Endodermal cell (in vitro differentiated cells): ENCODE measurements at regions not wholly inside any gene's neighbourhood (a gene's known extent, or its start where the extent isn't known, plus 50 kb on each side); places are given as distances from the start of the nearest gene placed in this dataset.

ENCODE experiments used
- DNase-seq: peaks from one replicate; pipeline ENCODE4 v3.0.0-alpha.2; 2017
- H3K27ac ChIP-seq: 2 replicates; pipeline ENCODE4 v1.5.1; 2013; ENCODE audit warnings: mild to moderate bottlenecking, low read depth, low read length, moderate library complexity
- H3K27me3 ChIP-seq: 2 replicates; pipeline ENCODE4 v1.6.1; 2013; ENCODE audit warnings: mild to moderate bottlenecking, low read length, moderate library complexity; ENCODE audit not compliant: insufficient read depth, control insufficient read depth, poor library complexity, severe bottlenecking
- H3K36me3 ChIP-seq: 2 replicates; pipeline ENCODE4 v1.7.0; 2013; ENCODE audit warnings: mild to moderate bottlenecking, low read length, moderate library complexity; ENCODE audit not compliant: control insufficient read depth, insufficient read depth
- H3K4me1 ChIP-seq: one replicate; pipeline ENCODE4 v1.7.0; 2013; ENCODE audit warnings: low read length; ENCODE audit not compliant: control insufficient read depth, insufficient read depth
- H3K4me3 ChIP-seq: 2 replicates; pipeline ENCODE4 v1.5.1; 2013; ENCODE audit warnings: mild to moderate bottlenecking, low read length, moderate library complexity
- H3K9ac ChIP-seq: 2 replicates; pipeline ENCODE4 v1.6.1; 2013; ENCODE audit warnings: mild to moderate bottlenecking, low read length, moderate library complexity; ENCODE audit not compliant: poor library complexity, severe bottlenecking; ENCODE audit errors: extremely low read depth
- H3K9me3 ChIP-seq: 2 replicates; pipeline ENCODE4 v1.6.1; 2013; ENCODE audit warnings: mild to moderate bottlenecking, low read length, moderate library complexity; ENCODE audit not compliant: control insufficient read depth
- H3K27ac Mint-ChIP-seq: 2 replicates; pipeline ENCODE4 v1.8.0; 2020; ENCODE audit warnings: mixed read lengths
- H3K27me3 Mint-ChIP-seq: 2 replicates; pipeline ENCODE4 v1.8.0; 2021; ENCODE audit warnings: mild to moderate bottlenecking, mixed read lengths; ENCODE audit not compliant: insufficient read depth
- H3K36me3 Mint-ChIP-seq: 2 replicates; pipeline ENCODE4 v1.8.0; 2020; ENCODE audit warnings: low read depth, mixed read lengths
- H3K4me1 Mint-ChIP-seq: 2 replicates; pipeline ENCODE4 v1.8.0; 2020; ENCODE audit warnings: mixed read lengths
- H3K4me3 Mint-ChIP-seq: 2 replicates; pipeline ENCODE4 v1.8.0; 2020; ENCODE audit warnings: mild to moderate bottlenecking, moderate library complexity, mixed read lengths
- H3K9me3 Mint-ChIP-seq: 2 replicates; pipeline ENCODE4 v1.8.0; 2020; ENCODE audit warnings: mild to moderate bottlenecking, mixed read lengths
- CTCF ChIP-seq: fragments of 200-600 bp; sonication (generic); conservative IDR thresholded peaks from 2 replicates; pipeline ENCODE4 v1.5.0; 2021; ENCODE audit warnings: antibody characterized with exemption, mild to moderate bottlenecking
- WGBS, 2 experiments: methylation state at CpG; one replicate each; pipeline versions ENCODE4 v1.1.5 to v1.1.7; 2013; ENCODE audit warnings: missing lambda C conversion rate in 2 of 2, mixed read lengths in 1 of 2; ENCODE audit not compliant: insufficient coverage in 1 of 2, insufficient read length in 1 of 2; 5-methylcytosine and 5-hydroxymethylcytosine counted together

GRCh38 chr22:47277531-47277930 is 515.1 kb downstream of the TBC1D22A start:
- TF ChIP-seq CTCF = no peak
- Mint-ChIP-seq H3K36me3 (peaks cover 4% of the 10 kb centered on the region), H3K27me3 (no peaks in the 10 kb centered on the region), H3K4me3 (no peak overlapping the region), H3K4me1 (no peaks in the 10 kb centered on the region), H3K9me3 (peaks cover 97% of the 10 kb centered on the region), H3K27ac (no peak overlapping the region)
- no peaks in the 10 kb centered on the region for H3K36me3 ChIP-seq
- peaks cover 69% of the 10 kb centered on the region for H3K9me3 ChIP-seq
- no peak overlapping the region for H3K9ac ChIP-seq
- 74 to 77% methylated on average over 7 to 9 of the region's 9 CpGs for WGBS, 2 experiments
- no peak for DNase-seq
- H3K4me1 ChIP-seq = no peaks in the 10 kb centered on the region
- no peak overlapping the region for H3K27ac ChIP-seq
- H3K4me3 ChIP-seq = no peak overlapping the region
- no peaks in the 10 kb centered on the region for H3K27me3 ChIP-seq

GRCh38 chr22:47276991-47277390 is 514.5 kb downstream of the TBC1D22A start:
- no peak overlapping the region for H3K4me3 ChIP-seq
- H3K36me3 Mint-ChIP-seq = peaks cover 4% of the 10 kb centered on the region
- no peaks in the 10 kb centered on the region for H3K27me3 ChIP-seq
- H3K27ac Mint-ChIP-seq = no peak overlapping the region
- DNase-seq = no peak
- H3K9me3 ChIP-seq = peaks cover 71% of the 10 kb centered on the region
- 89 to 95% methylated on average over 10 to 13 of the region's 13 CpGs for WGBS, 2 experiments
- no peaks in the 10 kb centered on the region for H3K27me3 Mint-ChIP-seq
- H3K9ac ChIP-seq = no peak overlapping the region
- no peak overlapping the region for H3K4me3 Mint-ChIP-seq
- H3K9me3 Mint-ChIP-seq = peaks cover 99% of the 10 kb centered on the region
- no peak for TF ChIP-seq CTCF
- no peaks in the 10 kb centered on the region for H3K4me1 Mint-ChIP-seq
- no peaks in the 10 kb centered on the region for H3K36me3 ChIP-seq
- no peaks in the 10 kb centered on the region for H3K4me1 ChIP-seq
- H3K27ac ChIP-seq = no peak overlapping the region

GRCh38 chr22:47276450-47276820 is 514.0 kb downstream of the TBC1D22A start:
- Mint-ChIP-seq H3K4me3 (no peak overlapping the region), H3K27me3 (no peaks in the 10 kb centered on the region), H3K4me1 (no peaks in the 10 kb centered on the region), H3K9me3 (peaks cover 99% of the 10 kb centered on the region), H3K27ac (no peak overlapping the region), H3K36me3 (peaks cover 2% of the 10 kb centered on the region)
- Histone ChIP-seq H3K27me3 (no peaks in the 10 kb centered on the region), H3K4me1 (no peaks in the 10 kb centered on the region), H3K4me3 (no peak overlapping the region), H3K36me3 (no peaks in the 10 kb centered on the region), H3K27ac (no peak overlapping the region), H3K9me3 (peaks cover 71% of the 10 kb centered on the region), H3K9ac (no peak overlapping the region)
- no peak for DNase-seq
- 80 to 85% methylated on average over 7 to 9 of the region's 9 CpGs for WGBS, 2 experiments
- no peak for TF ChIP-seq CTCF
